Astrocyte of the cerebellum (primary cell): ENCODE measurements at regions not wholly inside any gene's neighbourhood (a gene's known extent, or its start where the extent isn't known, plus 50 kb on each side); places are given as distances from the start of the nearest gene placed in this dataset.

ENCODE experiments used
- DNase-seq: peaks from one replicate; pipeline ENCODE4 v3.0.0-alpha.2; 2011; ENCODE audit warnings: low read depth
- H3K4me3 ChIP-seq: 2 replicates; pipeline ENCODE4 v1.5.1; 2011; ENCODE audit warnings: mild to moderate bottlenecking, low read depth, low read length, moderate library complexity
- CTCF ChIP-seq: IDR thresholded peaks from 2 replicates; pipeline ENCODE4 v1.5.1; 2012; ENCODE audit warnings: low read length, low read depth, moderate library complexity, mild to moderate bottlenecking; ENCODE audit errors: missing control alignments
- in situ Hi-C: cut with HindIII; loops from 2 replicates; pipeline ENCODE4 v1.10.0; 2017; ENCODE audit warnings: low sequenced_read_pairs

- no peak for DNase-seq
- H3K4me3 ChIP-seq = no peak overlapping the region
- in situ Hi-C loops = no loop called here
- no peak for TF ChIP-seq CTCF
Measured at GRCh38 chr3:159219231-159219630, 417.4 kb downstream of the MFSD1 start.

GRCh38 chr3:159221335-159221734, 419.5 kb downstream of the MFSD1 start:
- no peak for DNase-seq
- no peak for TF ChIP-seq CTCF
- in situ Hi-C loops = no loop called here
- H3K4me3 ChIP-seq = no peak overlapping the region

- no peak for TF ChIP-seq CTCF
- in situ Hi-C loops = no loop called here
- no peak for DNase-seq
- no peak overlapping the region for H3K4me3 ChIP-seq
Measured at GRCh38 chr3:159229116-159229680, 427.3 kb downstream of the MFSD1 start.

DNA sequence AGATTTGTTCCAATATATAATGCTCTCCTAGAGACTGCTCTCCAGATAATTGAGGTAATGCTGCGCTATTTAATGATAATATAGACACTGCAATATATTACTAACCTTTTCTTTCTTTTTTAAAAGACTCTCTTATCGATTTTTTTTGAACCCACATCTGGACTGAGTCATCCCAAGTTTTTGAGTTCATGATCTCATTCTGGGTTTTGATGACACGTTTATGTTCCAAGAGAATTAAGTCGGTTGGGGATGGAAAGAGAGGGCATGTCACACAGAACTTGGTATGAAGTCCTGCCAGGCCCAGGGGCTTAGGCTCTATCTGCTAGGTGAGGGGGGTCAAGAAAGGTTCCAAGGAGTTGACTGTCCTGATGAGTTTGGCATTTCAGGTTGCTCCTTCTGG, 431.1 kb downstream of the MFSD1 start:
- in situ Hi-C loops = no loop called here
- TF ChIP-seq CTCF = no peak
- DNase-seq = no peak
- H3K4me3 ChIP-seq = no peak overlapping the region

- in situ Hi-C loops = no loop called here
- no peak overlapping the region for H3K4me3 ChIP-seq
- TF ChIP-seq CTCF = no peak
- DNase-seq = no peak
Measured at GRCh38 chr3:159233734-159234133, 431.9 kb downstream of the MFSD1 start.

DNA sequence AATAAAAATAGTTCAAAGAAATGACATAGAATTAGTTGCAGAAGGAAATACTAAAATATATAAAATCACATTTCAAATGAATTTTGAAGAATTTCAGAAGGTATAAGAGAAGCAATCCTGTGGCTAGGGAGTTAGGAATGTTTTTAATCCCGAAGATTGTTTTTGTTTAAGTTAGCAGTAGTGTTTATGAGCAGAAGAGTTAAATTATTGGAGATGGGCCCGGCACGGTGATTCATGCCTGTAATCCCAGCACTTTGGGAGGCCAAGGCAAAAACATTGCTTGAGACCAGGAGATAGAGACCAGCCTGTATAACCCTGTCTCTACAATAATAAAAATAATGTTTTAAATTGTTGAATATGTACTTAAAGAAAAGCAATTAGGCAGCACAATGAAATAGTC, 432.5 kb downstream of the MFSD1 start:
- in situ Hi-C loops = no loop called here
- H3K4me3 ChIP-seq = no peak overlapping the region
- no peak for TF ChIP-seq CTCF
- DNase-seq = no peak

GRCh38 chr3:159236321-159236720, 434.5 kb downstream of the MFSD1 start:
- DNase-seq = no peak
- TF ChIP-seq CTCF = no peak
- in situ Hi-C loops = no loop called here
- no peak overlapping the region for H3K4me3 ChIP-seq
